HG03521 (cell line): ENCODE measurements at regions not wholly inside any gene's neighbourhood (a gene's known extent, or its start where the extent isn't known, plus 50 kb on each side); places are given as distances from the start of the nearest gene placed in this dataset.

Source experiments
- ATAC-seq: cut with Tn5 transposase; IDR thresholded peaks from one replicate; pipeline ENCODE4 v1.9.1; 2021; ENCODE audit warnings: mild to moderate bottlenecking, moderate library complexity; ENCODE audit not compliant: unreplicated experiment

DNA sequence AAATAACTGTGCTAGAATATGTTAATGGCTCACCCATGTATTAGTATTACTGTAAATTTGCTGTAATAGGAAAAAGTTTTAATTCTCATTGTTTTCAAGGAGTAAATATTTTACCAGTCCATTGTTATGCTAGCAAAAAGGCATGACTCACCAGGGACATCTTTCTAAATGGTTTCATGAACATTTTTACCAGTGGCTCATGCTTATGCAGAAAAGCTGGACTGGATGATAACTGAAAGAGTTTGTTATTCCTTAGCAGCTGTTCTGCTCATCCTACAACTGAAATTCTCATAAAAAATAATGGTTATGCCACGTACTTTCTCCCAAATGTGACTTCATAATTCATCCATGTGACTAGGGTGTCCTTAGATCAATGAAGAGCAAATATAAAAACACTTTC lies 111.9 kb upstream of the PCDH18 start:
- no peak for ATAC-seq

DNA sequence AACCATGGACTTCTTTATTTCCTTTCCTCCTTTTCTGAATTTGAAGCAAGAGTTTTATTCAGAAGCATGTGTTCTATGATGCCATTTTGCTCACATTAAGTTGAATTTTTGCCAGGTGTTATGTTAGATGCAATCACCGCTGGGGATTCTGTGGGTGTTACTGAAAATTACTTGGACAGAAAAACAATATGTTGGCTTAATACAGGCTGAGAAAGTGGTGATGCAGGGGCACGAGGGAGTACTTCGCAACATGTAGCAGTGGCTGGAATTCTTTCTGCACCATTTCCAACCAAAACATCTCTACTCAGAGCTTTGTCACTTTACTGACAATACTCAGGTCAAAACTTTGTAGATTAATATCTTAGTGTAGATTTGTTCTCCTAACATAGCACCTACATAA lies 109.2 kb upstream of the PCDH18 start:
- ATAC-seq = no peak

DNA sequence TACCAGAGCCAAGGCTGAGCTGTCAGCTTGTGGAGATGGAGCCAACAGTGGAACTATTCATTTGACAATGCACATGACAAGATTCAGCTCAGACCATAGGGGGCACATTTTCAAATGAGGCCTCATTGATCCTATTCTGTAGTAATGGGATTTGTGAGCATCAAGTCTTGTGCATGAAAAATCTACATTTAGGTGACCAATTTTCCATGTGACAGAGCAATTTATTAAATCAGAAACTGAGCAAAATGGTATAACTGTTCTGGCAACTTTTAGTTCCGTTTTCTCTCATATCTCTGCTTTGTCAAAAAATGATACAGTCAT lies 108.5 kb upstream of the PCDH18 start:
- ATAC-seq = no peak

DNA sequence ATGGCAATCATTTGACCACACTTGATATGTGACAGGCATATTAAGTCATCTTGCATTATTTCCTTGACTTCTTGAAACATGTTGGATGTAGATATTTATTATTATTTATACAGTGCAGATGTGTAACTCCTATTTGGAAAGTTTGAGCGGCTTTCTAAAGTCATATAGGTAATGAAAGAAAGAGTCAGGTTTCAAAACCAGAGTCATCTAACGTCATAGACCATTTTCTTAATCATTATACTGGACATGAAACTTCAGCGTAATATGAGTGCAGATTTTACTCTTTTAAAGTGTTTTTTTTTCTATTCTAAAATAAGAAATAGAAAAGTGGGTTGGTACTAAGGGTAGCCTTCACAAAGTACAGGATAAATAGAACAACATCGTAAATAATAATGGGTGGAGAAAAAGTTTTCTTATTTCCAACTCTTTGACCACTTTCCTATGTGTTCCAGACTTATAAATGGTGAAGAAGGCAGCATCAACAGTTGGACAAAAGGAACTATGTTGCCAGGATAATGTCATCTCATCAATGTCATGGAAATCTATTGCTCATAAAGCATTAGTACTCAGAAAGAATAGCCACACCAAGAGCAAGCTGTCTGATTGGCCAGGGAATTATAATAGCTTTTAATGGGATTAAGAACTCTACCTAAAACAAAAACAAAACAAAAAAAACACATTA lies 108.0 kb upstream of the PCDH18 start:
- peak; percentile 49 for ATAC-seq

DNA sequence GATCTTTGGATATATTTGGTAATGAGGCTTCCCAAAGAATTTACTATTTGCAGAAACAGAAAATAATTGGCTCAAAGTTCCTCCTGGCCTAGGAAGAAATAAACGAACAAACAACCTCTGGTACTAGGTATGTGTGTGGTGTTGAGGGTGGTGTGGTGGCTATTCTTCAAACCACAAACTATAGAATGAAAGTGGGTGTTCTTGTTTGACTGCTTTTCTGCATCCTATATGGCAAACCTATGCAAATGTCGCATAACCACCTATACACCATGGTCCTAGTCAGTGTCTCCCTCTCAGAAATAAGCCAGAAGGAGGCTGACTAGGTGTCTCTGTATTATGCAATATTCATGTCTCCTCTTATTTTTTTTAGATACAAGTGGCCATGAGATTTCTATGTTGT lies 106.6 kb upstream of the PCDH18 start:
- ATAC-seq = peak; percentile 61

DNA sequence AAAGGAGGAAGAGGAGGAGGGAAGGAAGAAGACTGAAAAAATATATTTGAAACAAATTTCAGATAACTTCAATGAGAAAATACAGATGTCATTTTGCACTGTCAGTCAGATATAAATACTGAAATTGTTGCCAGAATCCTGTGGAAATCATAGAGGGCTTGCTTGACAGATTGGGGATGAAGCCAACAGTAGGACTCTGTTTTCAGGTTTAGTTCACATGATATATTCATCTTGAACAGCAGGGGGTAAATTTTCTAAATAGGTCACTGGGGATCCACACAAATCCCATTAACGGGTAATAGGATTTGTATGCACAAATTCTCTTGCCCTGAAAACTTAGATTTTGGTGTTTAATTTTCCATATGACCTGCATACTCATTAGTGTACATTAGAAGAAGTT lies 103.3 kb upstream of the PCDH18 start:
- ATAC-seq = no peak

DNA sequence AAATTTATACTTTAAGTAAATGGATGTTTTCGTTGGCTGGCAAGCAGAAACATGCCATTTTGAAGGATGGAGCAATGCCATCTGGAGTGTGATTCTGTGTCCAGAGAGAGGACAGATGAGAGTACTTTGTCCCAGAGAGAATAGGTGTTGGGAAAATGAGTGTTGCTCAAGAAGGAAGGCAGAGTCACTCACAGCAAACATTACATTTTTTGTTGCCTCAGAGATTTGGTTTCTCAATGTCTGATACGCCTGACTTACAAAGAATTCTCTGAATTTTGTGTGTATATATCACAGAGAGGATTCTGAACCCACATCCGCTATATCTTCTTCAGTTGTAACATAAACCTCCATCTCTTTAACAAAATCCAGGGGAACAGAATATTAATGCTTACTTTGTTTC lies 102.8 kb upstream of the PCDH18 start:
- ATAC-seq = no peak

DNA sequence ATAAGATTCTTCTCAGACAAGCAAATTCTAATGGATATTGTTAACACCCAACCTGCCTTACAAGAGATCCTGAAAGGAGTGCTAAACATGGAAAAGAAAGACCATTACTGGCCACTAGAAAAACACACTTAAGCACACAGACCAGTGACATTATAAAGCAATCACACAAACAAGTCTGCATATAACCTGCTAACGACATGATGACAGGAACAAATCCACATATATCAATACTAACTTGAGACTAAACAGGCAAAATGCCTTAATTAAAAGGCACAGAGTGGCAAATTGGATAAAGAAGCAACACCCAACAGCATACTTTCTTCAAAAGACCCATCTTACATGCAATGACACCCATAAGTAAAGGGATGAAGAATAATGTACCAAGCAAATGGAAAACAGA lies 100.5 kb upstream of the PCDH18 start:
- no peak for ATAC-seq

DNA sequence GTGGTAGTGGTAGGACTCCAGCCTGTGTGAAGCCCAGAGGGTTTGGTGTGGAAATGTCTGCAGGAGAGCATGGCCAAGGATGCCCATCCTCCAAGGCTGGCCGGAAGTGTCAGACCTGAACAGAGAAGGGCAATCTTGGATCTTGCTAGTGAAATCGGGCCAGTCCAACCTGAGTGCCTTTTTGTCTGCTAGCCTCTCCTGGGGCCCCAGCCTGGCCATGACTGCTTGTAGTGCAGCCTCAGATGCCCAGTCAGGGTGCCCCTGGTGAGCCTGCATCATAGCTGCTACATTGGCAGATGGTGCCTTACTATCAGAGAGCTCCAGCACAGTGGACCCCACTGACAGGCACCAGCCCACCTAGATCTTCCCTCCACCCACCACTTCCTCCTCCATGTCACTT lies 99.3 kb upstream of the PCDH18 start:
- ATAC-seq = no peak

DNA sequence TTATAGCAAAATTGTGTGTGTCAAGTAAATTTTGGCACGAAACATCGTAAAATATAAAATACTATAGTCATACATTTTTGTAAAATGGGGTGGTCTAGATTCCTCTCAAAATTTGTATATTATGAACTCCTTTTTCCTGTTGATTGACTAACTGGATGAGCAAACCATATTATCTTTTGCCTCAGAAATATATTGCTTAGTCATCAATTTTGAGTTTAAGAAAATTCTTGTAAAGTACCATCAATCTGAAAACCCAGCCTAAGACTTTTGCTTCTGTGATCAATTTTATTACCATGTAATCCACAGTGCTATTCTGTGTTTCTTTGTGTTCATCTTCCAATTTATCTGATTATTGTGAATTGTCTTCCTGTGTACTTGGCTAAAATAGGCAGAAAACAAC lies 98.0 kb upstream of the PCDH18 start:
- ATAC-seq = no peak

DNA sequence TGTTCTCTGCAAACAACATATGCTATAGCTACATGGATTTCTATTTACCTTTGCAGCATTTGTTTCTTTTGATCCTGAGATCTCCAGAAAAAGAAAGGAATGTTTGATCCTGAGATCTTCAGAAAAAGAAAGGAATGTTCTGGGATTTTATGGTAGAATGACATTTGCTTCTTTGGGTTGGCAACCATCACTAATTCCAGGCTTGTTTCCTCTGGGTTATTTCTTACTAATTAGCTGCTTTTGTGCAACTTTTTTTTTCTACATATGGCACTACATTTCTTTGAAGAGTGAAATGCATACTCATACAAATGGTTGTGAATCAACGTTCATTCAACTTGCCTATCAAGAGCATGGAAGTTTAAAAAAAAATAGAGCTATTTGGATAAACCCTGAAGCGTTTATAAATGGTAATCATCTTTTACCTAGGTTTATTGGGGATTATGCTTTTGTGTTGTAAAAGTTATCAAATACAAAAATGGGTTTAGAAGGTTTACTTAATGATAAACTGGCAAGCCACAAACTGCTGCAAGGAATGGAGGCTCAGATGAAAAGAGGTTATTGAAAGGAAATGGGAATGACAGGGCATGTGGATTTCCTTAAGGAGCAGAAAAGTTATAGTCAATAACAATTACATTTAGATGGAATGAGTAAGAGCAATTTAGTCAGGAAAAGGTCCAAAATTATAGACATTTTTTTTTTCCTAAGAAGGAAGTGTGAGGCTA lies 95.6 kb upstream of the PCDH18 start:
- no peak for ATAC-seq

DNA sequence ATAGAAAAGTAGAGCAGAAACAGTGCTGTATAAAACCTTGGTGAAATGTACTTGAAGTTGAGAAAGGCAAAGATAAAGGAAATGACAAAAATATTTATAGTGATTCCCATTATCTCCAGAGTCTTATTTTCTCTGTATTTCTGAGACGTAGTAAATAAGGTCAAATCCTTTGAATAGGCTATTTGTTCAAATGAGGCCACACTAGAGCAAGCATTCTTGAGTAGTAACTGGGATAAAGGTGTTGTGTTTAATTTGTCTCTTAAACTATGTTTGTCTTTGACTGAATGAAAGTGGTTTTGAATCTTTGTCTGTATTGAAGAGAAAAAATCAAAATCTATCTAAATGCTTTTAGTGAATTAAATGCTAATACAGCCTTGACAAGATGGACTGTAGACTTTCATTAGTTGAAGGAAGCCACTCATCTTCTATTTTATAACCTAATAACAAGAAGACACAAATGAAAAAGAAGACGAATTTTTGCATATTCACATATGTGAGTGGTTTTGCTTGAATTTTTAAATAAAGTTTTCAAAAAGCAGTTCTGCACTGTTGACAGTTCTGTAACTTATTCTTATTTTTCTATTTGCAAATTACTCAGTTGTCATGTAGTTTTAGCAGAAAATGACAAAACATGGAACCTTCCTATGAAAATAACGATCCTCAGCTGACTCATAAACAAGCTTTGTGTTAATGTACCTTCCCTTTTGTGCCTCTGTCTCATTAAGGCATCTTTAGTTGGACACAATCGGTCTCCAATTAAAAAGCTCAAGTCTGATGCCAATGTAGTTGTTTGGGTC lies 94.8 kb upstream of the PCDH18 start:
- no peak for ATAC-seq

DNA sequence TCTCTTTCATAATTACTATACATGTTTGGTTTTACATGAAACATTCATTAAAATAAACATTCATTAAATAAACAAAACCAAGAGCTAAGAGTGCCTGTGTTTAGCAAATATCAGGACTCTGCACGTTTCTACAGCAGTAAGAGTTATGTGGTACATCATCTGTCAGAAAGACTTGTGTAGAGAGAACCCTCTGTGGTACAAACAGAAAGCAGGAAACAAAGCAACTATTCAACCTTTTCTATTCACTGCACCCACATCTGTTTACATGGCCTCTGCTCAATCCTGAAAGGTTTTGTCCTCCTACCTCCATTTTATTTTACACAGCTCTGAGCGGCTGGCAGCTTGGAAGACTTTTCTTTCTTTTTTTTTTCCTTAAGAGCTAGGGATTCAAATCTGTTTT lies 90.7 kb upstream of the PCDH18 start:
- no peak for ATAC-seq

DNA sequence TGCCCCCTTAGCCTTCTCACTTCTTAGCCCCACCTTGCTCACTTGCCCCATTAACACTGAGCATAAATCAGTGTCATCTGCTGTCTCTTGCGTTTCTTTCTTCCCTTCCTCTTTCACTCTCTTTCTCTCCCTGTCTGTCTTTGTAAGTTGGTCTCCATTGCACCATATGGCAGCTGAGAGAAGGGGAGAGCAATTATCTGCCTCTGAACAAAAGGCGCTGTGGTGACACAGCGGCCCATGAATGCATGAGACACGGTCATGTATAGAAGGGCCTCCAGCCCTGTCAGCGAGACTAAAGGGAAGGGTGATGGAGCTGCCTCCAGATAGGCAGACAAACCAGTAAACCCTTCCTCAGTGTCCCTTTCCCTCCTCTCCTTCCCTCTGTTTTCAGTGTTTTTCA lies 88.8 kb upstream of the PCDH18 start:
- ATAC-seq = no peak

DNA sequence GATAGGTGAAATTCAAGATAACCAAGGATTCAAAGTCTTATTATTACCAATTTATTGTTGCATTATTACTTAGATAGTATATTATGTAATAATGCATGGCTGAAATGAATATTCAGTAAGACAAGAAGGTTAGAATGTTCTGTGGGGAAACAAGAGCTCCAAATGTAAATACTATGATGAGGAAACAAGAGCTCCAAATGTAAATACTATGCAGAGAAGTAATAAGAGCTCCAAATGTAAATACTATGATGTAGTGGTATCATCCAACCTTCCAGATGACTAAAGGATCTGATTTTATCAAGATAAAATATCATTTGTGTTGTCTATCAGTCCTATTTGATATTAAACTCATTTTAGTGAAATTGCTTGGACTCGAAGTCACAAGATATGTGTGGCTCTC lies 82.2 kb upstream of the PCDH18 start:
- ATAC-seq = no peak

DNA sequence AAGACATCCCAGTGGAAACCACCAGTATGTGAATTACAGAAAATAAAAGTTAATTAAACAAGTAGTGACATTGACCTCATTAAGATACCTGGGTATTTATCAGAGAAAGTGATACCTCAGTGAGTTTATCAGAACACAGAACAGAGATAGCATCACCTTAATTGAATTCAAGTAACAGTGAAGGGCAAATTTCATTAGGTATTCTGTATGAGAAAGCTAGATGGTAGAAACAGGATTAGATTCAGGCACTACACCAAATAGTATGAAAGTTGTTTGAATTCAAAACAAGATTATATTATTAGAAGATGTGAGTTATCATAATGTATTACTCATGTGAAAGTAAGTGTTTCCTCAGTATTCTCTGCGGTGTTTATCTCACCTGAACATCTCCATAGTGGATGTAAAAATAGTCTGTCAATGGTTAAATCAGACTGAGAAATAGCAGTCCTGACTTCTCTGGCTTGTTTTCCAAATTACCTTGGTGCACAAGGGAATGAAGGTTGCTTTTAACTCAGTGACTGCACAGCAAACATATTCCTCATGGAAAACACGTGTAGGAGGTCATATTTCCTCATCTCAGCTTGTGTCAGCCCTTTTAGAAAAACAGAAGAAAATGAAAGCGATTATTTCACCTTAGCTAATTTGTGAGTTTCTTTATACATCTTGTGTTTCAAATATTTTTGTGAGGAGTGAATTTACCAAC lies 79.9 kb upstream of the PCDH18 start:
- ATAC-seq = no peak

DNA sequence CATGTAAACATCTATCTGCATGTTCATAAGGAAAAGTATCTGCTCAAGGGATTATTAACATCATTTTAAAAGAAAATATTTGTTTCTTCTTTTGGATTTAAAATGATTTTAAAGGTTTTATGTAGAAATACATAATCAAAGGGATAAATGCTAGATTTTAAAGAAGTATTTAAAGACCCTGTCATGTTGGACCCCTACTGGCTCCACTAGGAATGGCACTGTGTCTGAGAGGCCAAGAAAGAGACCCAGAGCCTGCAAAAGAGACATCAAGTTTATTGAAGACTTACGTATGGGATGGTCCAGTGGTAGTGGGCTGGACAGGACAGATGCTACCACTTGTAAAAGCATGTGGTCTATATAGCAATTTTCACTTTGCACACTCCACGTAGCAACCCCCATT lies 78.7 kb upstream of the PCDH18 start:
- no peak for ATAC-seq

DNA sequence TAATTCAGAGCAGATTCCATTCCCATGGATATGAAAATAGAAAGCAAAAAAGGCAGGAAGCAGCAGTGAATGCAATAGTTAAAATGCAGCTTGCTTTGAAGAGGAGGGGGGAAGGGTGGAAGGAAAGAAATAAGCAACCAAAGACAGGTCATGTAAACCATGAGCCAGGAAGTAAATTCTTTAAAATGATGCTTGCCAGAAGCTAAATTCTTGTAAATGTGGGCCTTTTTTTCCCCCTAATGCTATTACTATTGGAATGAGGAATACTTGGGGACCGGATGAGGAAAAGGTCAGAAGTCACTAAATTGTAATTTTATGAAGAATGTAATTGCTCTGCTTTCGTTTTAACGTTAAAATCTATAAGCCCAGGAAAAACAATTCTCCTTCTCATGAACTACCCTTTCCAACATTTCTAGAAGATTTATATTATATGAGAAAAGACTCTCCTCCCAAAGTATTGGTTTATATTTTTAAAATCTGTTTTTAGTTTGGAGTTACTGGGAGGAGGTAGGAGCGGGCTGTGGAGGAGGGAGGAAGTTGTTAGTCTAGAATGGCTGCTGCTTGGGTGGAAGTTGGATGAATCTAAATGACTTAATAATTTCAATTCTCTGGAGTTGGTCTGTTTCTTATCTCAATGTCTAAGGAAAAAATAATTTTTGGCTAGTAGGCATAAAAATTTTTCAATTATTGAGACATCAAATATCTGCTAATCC lies 77.6 kb upstream of the PCDH18 start:
- ATAC-seq = no peak

DNA sequence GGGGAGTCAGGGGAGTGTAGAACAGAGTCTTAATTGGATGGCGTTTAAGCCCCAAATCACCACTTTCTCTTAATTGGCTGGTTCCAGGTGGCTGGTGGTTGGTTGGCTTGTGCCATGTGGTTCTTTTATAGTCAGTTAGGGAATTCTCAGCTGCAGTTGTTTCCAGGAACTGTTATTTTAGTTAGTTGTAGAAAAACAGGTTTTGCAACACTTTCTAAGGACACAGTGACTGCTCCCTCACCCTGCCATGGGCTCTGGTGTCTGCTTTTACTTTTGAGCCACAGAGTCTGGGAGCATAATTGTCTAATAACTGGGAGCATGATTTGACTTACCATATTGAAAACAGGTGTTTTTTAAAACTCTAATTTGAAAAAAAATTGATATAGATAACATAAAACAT lies 75.8 kb upstream of the PCDH18 start:
- no peak for ATAC-seq

DNA sequence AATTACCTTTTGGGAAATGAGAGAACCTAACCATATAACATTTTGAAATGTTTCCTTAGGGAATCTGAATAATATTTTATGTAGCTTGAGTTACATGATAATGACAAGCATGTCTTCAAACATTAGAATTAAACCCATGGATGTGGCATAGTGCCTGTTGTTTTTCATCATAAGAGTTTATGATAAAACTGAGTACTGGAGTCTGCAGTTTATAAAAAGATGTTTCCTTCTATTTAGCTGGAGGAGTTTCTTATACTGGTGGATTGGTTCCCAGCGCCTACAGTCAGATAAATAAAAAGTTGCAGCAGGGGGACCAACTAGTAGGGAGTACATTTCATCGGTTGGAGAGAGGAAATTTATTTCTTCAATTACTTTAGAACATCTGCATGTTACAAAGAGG lies 70.1 kb upstream of the PCDH18 start:
- no peak for ATAC-seq

DNA sequence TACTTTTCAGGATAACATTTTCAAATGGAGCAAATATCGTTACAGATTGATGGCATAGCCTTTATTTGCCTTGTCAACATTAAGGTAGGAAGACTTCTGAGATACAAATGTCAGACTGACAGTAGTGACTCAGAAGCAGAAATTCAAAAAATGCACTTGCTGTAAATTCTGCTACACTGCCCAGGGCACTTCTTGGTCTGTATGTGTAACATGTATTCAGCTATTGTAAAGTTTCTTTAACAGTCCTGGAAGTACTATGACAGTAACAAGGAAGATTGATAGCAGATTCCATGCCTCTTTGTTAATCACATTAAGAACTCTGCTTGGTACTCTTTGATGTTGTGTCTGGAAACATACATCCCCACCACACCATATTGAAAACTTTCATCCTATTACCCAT lies 69.6 kb upstream of the PCDH18 start:
- no peak for ATAC-seq
